K562 (cell line): ENCODE measurements at regions not wholly inside any gene's neighbourhood (a gene's known extent, or its start where the extent isn't known, plus 50 kb on each side); places are given as distances from the start of the nearest gene placed in this dataset.

Source experiments
- ATAC-seq: fragments of 200-7000 bp; cut with Tn5 transposase; 3 replicates; pipeline ENCODE4 v1.9.1; 2020; ENCODE audit warnings: moderate library complexity
- BruUV-seq: library from RNA; stranded (reverse); fragments of 400-500 nt; replicated peaks from 2 replicates; lab custom pipeline; 2021; lab: Mats Ljungman, UMichigan
- CTCF ChIA-PET: fragments of 300-600 bp; formaldehyde crosslinking; extraction: SDS; loops from one replicate; lab custom pipeline; 2021; ENCODE audit warnings: low intra/inter-chr PET ratio; lab: Yijun Ruan, JAX
- POLR2A ChIA-PET: fragments of 300-600, 350-650 bp; sonication (Branson Sonifier 250); formaldehyde crosslinking; extraction: SDS; loops from one replicate; lab custom pipeline; 2021; ENCODE audit warnings: antibody characterized with exemption, inconsistent platforms; lab: Yijun Ruan, JAX
- DNase-seq, 4 experiments: peaks; one replicate each; pipeline versions ENCODE4 v3.0.0 to v3.0.0-alpha.2; 2011 to 2018; ENCODE audit warnings: low spot score in 3 of 4, mixed read lengths in 3 of 4; ENCODE audit errors: extremely low read depth in 1 of 4
- FAIRE-seq: peaks from 2 replicates; lab custom pipeline; 2011; peaks lifted over from hg19 to GRCh38; lab: Jason Lieb, UNC
- H2AFZ ChIP-seq: 2 replicates; pipeline ENCODE4 v1.6.0; 2011; ENCODE audit warnings: low read depth, low read length, control low read depth, inconsistent platforms
- H3K27ac ChIP-seq: fragments of 200-600 bp; 3 replicates; pipeline ENCODE4 v1.8.0; 2011; ENCODE audit warnings: low read depth, mild to moderate bottlenecking, control low read depth, inconsistent platforms, low read length, moderate library complexity, mixed read lengths; ENCODE audit errors: extremely low read depth
- H3K27me3 ChIP-seq, 2 experiments: fragments of 300-600 bp in 1 of 2; 2 replicates in 1 of 2; 3 replicates in 1 of 2; pipeline versions ENCODE4 v1.6.0 to v1.8.0; 2011; ENCODE audit warnings: inconsistent platforms in 2 of 2, low read length in 2 of 2, mild to moderate bottlenecking in 1 of 2, mixed read lengths in 1 of 2, moderate library complexity in 1 of 2; ENCODE audit not compliant: control insufficient read depth in 2 of 2, insufficient read depth in 2 of 2
- H3K36me3 ChIP-seq: fragments of 300-600 bp; 3 replicates; pipeline ENCODE4 v1.8.0; 2011; ENCODE audit warnings: mild to moderate bottlenecking, low read length, inconsistent platforms; ENCODE audit not compliant: control insufficient read depth, insufficient read depth
- H3K4me1 ChIP-seq, 2 experiments: fragments of 200-600 bp in 1 of 2; replicated peaks in 1 of 2; 2 replicates in 1 of 2; 3 replicates in 1 of 2; pipeline versions ENCODE4 v1.5.1 to v1.8.0; 2011; ENCODE audit warnings: inconsistent platforms in 2 of 2, low read length in 2 of 2, mild to moderate bottlenecking in 1 of 2, mixed read lengths in 1 of 2, moderate library complexity in 1 of 2; ENCODE audit not compliant: control insufficient read depth in 2 of 2, insufficient read depth in 2 of 2
- H3K4me2 ChIP-seq: 2 replicates; pipeline ENCODE4 v1.6.1; 2011; ENCODE audit warnings: low read length, control low read depth, inconsistent platforms, mixed read lengths; ENCODE audit not compliant: insufficient read depth
- H3K4me3 ChIP-seq: fragments of 200-600 bp; sonication (generic), shearing (Covaris generic); 2 replicates; pipeline ENCODE4 v1.5.1; 2016; ENCODE audit warnings: control low read depth, inconsistent platforms
- H3K79me2 ChIP-seq: fragments of 200-600 bp; 3 replicates; pipeline ENCODE4 v1.8.0; 2011; ENCODE audit warnings: low read length, inconsistent platforms; ENCODE audit not compliant: control insufficient read depth, insufficient read depth
- H3K9ac ChIP-seq, 2 experiments: 2 replicates each; pipeline versions ENCODE4 v1.6.0 to v1.6.1; 2011; ENCODE audit warnings: low read depth in 2 of 2, low read length in 2 of 2, control low read depth in 1 of 2, inconsistent platforms in 1 of 2, mild to moderate bottlenecking in 1 of 2, mixed read lengths in 1 of 2; ENCODE audit not compliant: insufficient read depth in 1 of 2
- H3K9me1 ChIP-seq: one replicate; pipeline ENCODE4 v1.6.0; 2011; ENCODE audit warnings: inconsistent platforms, mild to moderate bottlenecking, low read length, moderate library complexity; ENCODE audit not compliant: control insufficient read depth, insufficient read depth
- H3K9me3 ChIP-seq: replicated peaks from 2 replicates; pipeline ENCODE4 v1.5.1; 2011; ENCODE audit warnings: low read depth, low read length, inconsistent platforms; ENCODE audit not compliant: control insufficient read depth, insufficient read depth
- H4K20me1 ChIP-seq: replicated peaks from 2 replicates; pipeline ENCODE4 v1.6.1; 2011; ENCODE audit warnings: low read length, inconsistent platforms, mixed read lengths; ENCODE audit not compliant: control insufficient read depth, insufficient read depth
- CEBPB ChIP-seq: fragments of 450-650 bp; IDR thresholded peaks from 2 replicates; pipeline ENCODE4 v1.6.1; 2016; ENCODE audit warnings: missing genetic modification characterization, missing compliant biosample characterization
- CTCF ChIP-seq, 3 experiments: IDR thresholded peaks in 2 of 3; conservative IDR thresholded peaks in 1 of 3; 2 replicates each; pipeline ENCODE4 v1.5.1; 2011 to 2012; ENCODE audit warnings: low read length in 3 of 3, mild to moderate bottlenecking in 3 of 3, control low read depth in 2 of 3, improper control_type of control experiment in 1 of 3, inconsistent platforms in 1 of 3, low read depth in 1 of 3, mixed read lengths in 1 of 3, moderate library complexity in 1 of 3; ENCODE audit not compliant: insufficient read depth in 2 of 3
- CTCFL ChIP-seq: IDR thresholded peaks from 2 replicates; pipeline ENCODE4 v1.6.1; 2011; ENCODE audit warnings: borderline replicate concordance, low read depth, mild to moderate bottlenecking, moderate library complexity, low read length; ENCODE audit not compliant: insufficient read depth, poor library complexity, severe bottlenecking
- GATAD2B ChIP-seq: fragments of 450-650 bp; IDR thresholded peaks from 2 replicates; pipeline ENCODE4 v1.6.1; 2017; ENCODE audit warnings: mild to moderate bottlenecking, borderline replicate concordance
- GTF2A2 ChIP-seq: IDR thresholded peaks from 2 replicates; pipeline ENCODE4 v1.6.1; 2016; ENCODE audit warnings: mild to moderate bottlenecking, missing genetic modification characterization, missing compliant biosample characterization
- KDM5B ChIP-seq: fragments of 200-600 bp; sonication (generic); IDR thresholded peaks from 2 replicates; pipeline ENCODE4 v1.6.1; 2012; ENCODE audit warnings: low read depth, mild to moderate bottlenecking, moderate library complexity, low read length, control low read depth, inconsistent platforms; ENCODE audit not compliant: insufficient replicate concordance
- MAZ ChIP-seq, 2 experiments: fragments of 450-650 bp in 1 of 2; sonication (generic) in 1 of 2; formaldehyde crosslinking; IDR thresholded peaks in 1 of 2; conservative IDR thresholded peaks in 1 of 2; 2 replicates each; pipeline versions ENCODE4 v1.4.0 to v1.5.0; 2020; ENCODE audit warnings: mild to moderate bottlenecking in 1 of 2, missing genetic modification reagents in 1 of 2
- MLX ChIP-seq, 2 experiments: fragments of 450-650 bp in 1 of 2; sonication (generic) in 1 of 2; formaldehyde crosslinking; conservative IDR thresholded peaks; 2 replicates each; pipeline versions ENCODE4 v1.4.0 to v1.8.1; 2020 to 2022; ENCODE audit warnings: mild to moderate bottlenecking in 1 of 2, missing genetic modification reagents in 1 of 2
- NBN ChIP-seq: fragments of 450-650 bp; IDR thresholded peaks from 2 replicates; pipeline ENCODE4 v1.6.1; 2016; ENCODE audit warnings: low read depth, mild to moderate bottlenecking
- PTTG1 ChIP-seq: fragments of 450-650 bp; IDR thresholded peaks from 2 replicates; pipeline ENCODE4 v1.6.1; 2016; ENCODE audit warnings: low read depth, mild to moderate bottlenecking, missing genetic modification characterization, missing compliant biosample characterization
- TCF15 ChIP-seq: fragments of 250-450 bp; sonication (Bioruptor Pico); IDR thresholded peaks from 2 replicates; pipeline ENCODE4 v1.8.0; 2022; ENCODE audit warnings: moderate library complexity, mild to moderate bottlenecking, inconsistent platforms
- ZNF140 ChIP-seq: fragments of 250-450 bp; sonication (Bioruptor Pico); IDR thresholded peaks from 2 replicates; pipeline ENCODE4 v1.8.0; 2021; ENCODE audit warnings: moderate library complexity, mild to moderate bottlenecking, inconsistent platforms
- ZNF146 ChIP-seq: IDR thresholded peaks from one replicate; pipeline ENCODE4 v1.6.1; 2018; ENCODE audit warnings: missing compliant biosample characterization; ENCODE audit not compliant: unreplicated experiment
- ZNF444 ChIP-seq: fragments of 250-450 bp; sonication (Bioruptor Pico); IDR thresholded peaks from 2 replicates; pipeline ENCODE4 v1.4.0; 2020; ENCODE audit warnings: mild to moderate bottlenecking, moderate library complexity
- ZNF668 ChIP-seq: fragments of 250-450 bp; sonication (Bioruptor Pico); IDR thresholded peaks from 2 replicates; pipeline ENCODE4 v1.8.0; 2022; ENCODE audit warnings: mild to moderate bottlenecking, inconsistent platforms
- WGBS: fragments of 100-300 bp; shearing (Covaris generic); methylation state at CpG from one replicate; pipeline ENCODE4 v1.1.6; 2016; ENCODE audit warnings: low coverage, mixed read lengths; ENCODE audit not compliant: insufficient coverage; ENCODE audit errors: missing lambda C conversion rate; 5-methylcytosine and 5-hydroxymethylcytosine counted together
- in situ Hi-C: fragments of 300-500 bp; cut with MboI; formaldehyde crosslinking; loops from 4 replicates; pipeline ENCODE4 v1.15.0; 2018; ENCODE audit warnings: inconsistent platforms, mixed read lengths
- intact Hi-C: fragments of 100-400 bp; cut with micrococcal nuclease; formaldehyde crosslinking; loops from 2 replicates; pipeline ENCODE4 v1.14.2; 2022

- no peak for TF ChIP-seq CEBPB (tag)
- no peak for TF ChIP-seq KDM5B
- TF ChIP-seq NBN = no peak
- no peak for TF ChIP-seq GATAD2B
- TF ChIP-seq, all 486 proteins: peak for 0
Observed at GRCh38 chr4:181271116-181271640, 972.0 kb upstream of the TENM3 start (continued).

- Histone ChIP-seq H3K79me2 (no peaks in the 10 kb centered on the region), H3K9me3 (no peaks in the 10 kb centered on the region; the same call in 1 of the 2 replicates), H3K27ac (no peak overlapping the region), H3K4me1 (no peaks in the 10 kb centered on the region), H3K4me2 (no peak overlapping the region), H3K9ac (no peak overlapping the region), H2AFZ (no peak overlapping the region), H3K36me3 (no peaks in the 10 kb centered on the region), H3K27me3 (no peaks in the 10 kb centered on the region), H4K20me1 (no peaks in the 10 kb centered on the region), H3K9me1 (no peaks in the 10 kb centered on the region), H3K4me3 (no peak overlapping the region)
- in situ Hi-C loops (no loop called here), intact Hi-C loops (no loop called here)
- ChIA-PET POLR2A (no interaction called here), CTCF (no interaction called here)
- DNase-seq (no peak), ATAC-seq (no peak), FAIRE-seq (no peak)
- WGBS = 3% methylated on average over 4 of the region's 4 CpGs
- BruUV-seq = no TSS peak
- TF ChIP-seq ZNF146 (no peak), CTCFL (no peak), ZNF140 (CRISPR knock-in tag) (no peak), ZNF668 (CRISPR knock-in tag) (no peak), CTCF (IDR thresholded peaks at IDR 0.05 in 2 of 3, conservative IDR thresholded peaks at IDR 0.05 in 1 of 3; ENCODE audit: insufficient read depth in 2 of 3, low read depth in 1 of 3, low read length in 3 of 3) (no peak), GTF2A2 (no peak), TCF15 (CRISPR knock-in tag) (no peak), PTTG1 (tag) (no peak), MLX (CRISPR knock-in tag; conservative IDR thresholded peaks at IDR 0.05) (no peak), MAZ (CRISPR knock-in tag; conservative IDR thresholded peaks at IDR 0.05 in 1 of 2, IDR thresholded peaks at IDR 0.05 in 1 of 2) (no peak), ZNF444 (CRISPR knock-in tag) (no peak)
Observed at GRCh38 chr4:181272422-181272821, 970.8 kb upstream of the TENM3 start.
